ENCODE measurements at regions not wholly inside any gene's neighbourhood (a gene's known extent, or its start where the extent isn't known, plus 50 kb on each side); places are given as distances from the start of the nearest gene placed in this dataset.

DNA sequence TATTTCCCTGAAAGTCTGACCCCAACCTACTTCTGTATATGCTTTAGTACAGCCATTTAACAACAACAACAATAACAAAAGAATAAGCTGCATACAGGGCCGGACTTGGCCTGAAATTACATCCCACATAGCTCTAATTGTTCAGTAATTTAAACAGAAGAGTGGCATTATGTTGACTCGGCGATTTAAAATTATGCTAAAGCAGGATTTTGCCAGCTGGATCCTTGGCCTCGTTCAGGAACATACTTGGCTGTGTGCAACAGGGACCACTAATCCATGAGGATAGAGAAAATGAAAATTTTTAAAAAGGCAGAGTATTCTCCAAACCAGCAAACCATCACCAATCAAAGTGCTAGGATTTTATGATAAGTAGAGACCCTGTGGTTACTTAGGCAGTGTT is 433.1 kb upstream of the RBMS3 start:
- no peak for TF ChIP-seq EZH2 (IDR thresholded peaks at IDR 0.05)
- TF ChIP-seq POLR2AphosphoS5 (IDR thresholded peaks at IDR 0.05; ENCODE audit: borderline replicate concordance, low read depth, low read length) = no peak
- TF ChIP-seq FOXP2 (optimal IDR thresholded peaks at IDR 0.05; ENCODE audit: control extremely low read depth, extremely low read length, insufficient read depth) = no peak

Measured in SK-N-MC (cell line).